Tibial nerve (tissue), 4 donors: ENCODE measurements at regions not wholly inside any gene's neighbourhood (a gene's known extent, or its start where the extent isn't known, plus 50 kb on each side); places are given as distances from the start of the nearest gene placed in this dataset.

Source experiments
- CTCF ChIP-seq, 5 experiments: fragments of 200-600 bp in 3 of 5; fragments of 450-650 bp in 2 of 5; sonication (generic) in 3 of 5; IDR thresholded peaks; one replicate each; pipeline ENCODE4 v1.5.1; 2016 to 2019; ENCODE audit warnings: antibody characterized with exemption in 5 of 5, mild to moderate bottlenecking in 3 of 5, moderate library complexity in 2 of 5
- EP300 ChIP-seq, 2 donors: sonication (generic); formaldehyde crosslinking; IDR thresholded peaks; one replicate each; pipeline ENCODE4 v1.6.1; 2017; ENCODE audit warnings: antibody characterized with exemption in 2 of 2, mild to moderate bottlenecking in 1 of 2
- POLR2A ChIP-seq, 2 donors: fragments of 450-650 bp; IDR thresholded peaks; one replicate each; pipeline ENCODE4 v1.6.1; 2017; ENCODE audit warnings: antibody characterized with exemption in 2 of 2, mild to moderate bottlenecking in 2 of 2, moderate library complexity in 2 of 2

- TF ChIP-seq POLR2A (IDR thresholded peaks at IDR 0.05) (no peak), CTCF (IDR thresholded peaks at IDR 0.05) (no peak), EP300 (IDR thresholded peaks at IDR 0.05) (no peak)
Observed at GRCh38 chr2:118667348-118667747, 180.1 kb downstream of the EN1 start.
